Stimulated activated CD8-positive, alpha-beta memory T cell treated with anti-CD3 and anti-CD28 coated beads, Interleukin-12 subunit alpha, Interleukin-12 subunit beta, amount 100 ng/mL, for 24 hours (primary cell): ENCODE measurements at regions not wholly inside any gene's neighbourhood (a gene's known extent, or its start where the extent isn't known, plus 50 kb on each side); places are given as distances from the start of the nearest gene placed in this dataset.

ENCODE experiments used
- DNase-seq: peaks from one replicate; pipeline ENCODE4 v3.0.0-alpha.2; 2020; ENCODE audit errors: extremely low read depth

DNA sequence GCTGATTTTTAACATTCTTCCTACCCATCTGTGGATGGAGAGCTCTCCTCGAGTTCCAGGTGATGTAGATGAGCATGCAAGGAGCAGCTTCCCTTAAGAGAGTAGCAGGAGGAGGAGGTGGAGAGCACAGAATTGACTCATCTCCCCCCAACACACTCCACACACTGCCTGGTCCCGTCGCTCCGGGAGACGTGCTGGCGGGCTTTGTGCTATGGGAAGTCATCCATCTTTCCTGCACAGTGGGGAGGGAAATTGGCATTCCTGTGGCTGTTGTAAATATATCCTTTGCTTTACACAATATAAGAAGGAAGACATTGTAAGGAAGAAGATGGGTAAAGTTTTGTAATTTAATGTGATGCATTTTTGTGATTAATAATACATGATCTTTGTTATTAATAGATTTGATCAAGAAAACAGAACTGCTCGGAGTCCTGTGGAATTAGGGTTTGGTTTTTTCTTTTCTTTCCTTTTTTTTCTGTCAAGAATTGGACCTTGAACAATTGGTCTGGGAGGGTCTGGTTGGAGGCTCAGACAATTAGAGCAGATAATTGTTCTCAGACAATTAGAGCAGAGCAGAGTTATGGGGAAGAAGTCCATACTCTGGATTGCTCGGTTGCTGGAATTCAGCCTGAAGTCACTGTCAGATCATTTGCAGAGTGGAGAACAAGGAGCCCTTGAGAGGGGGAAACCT lies 297.8 kb downstream of the GADD45G start:
- DNase-seq = no peak

DNA sequence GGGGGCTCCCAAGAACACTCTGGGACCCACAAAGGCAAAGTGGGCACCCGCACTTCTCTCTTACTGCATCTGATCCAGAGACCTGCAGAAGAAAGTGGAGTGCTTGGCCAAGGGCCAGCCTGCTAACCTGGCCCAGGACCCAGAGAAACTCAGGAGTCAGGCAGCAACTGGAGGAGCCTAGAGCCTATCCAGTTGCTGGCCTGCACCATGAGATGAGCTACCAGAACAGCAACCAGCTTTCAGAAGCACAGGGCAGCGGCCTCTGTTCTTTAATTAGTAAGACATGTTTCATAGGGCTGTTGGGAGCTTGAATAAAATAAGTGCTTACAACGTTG lies 298.3 kb downstream of the GADD45G start:
- DNase-seq = no peak

DNA sequence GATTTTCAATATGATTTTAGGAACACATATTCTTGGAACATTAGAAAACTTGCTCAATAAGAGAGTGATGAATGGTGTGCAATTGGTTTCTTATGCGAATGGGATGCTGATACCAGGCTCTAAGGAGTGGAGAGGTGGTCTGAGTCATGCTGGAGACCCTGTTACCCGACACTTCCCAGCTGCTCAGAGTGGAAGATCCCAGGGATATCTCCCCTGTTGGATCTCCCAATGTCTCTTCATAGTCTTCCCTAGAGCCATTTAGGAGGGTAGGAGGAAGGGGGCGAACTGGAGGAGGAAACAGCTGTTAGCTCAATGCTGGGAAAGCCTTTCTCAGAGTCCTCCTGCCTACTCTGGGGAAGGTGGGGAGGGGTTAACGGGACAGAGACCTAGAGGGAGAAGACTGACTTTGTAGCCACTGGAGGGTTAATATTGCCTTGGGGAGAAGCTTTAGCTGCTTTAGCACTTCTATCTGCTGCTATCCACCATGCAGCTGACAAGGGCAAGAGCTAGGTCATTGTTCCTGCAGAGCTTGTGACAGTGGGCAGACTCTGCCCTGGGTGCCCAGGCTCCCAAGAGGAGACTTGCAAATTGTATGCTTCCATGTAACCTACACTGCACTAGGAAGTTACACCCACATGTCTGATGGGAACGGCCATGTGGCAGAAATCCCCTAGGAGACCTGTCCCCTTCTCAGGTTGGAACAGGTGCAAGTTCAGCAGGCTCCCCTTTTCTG lies 301.0 kb downstream of the GADD45G start:
- no peak for DNase-seq

DNA sequence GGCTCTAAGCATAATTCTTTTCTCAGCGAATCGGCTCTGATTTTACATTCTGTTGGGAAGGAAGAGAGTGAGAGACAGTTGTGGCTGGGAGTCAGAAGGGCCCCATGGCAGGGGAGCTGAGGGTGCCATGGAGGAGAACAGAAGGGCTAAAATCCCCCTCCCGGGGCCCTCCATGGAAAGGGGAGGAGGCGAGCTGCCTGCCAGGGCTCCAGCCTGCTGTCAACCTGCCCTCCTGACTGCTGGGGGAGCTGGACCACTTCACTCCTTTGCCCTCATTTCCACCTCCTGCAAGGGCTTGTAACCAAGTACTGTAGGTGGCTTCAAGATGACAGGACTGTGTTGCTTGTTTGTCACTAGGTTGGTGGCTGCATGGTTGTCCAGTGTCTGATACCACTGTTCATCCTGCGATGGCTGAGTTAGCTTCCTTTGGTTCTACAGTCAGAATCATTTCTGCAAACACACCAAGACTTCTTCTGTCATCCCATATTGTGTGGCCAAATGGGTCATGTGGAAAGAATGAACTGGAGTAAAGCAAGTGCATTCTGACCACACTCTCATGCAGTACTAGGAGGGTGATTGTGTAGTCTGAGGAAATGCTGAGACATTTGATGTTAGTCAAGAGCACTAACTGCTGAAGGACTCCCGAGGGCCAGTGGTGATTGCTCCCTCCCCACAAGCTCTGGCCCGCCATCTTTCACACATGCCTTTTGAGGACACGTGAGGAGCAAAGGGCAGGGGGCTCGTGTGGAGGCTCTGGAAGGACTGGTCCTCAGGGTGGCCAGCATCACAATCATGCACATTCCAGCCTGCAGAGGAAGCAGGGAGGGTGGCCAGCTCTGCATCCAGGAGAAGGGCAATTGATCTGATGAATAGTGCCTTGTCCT lies 307.2 kb downstream of the GADD45G start:
- no peak for DNase-seq

DNA sequence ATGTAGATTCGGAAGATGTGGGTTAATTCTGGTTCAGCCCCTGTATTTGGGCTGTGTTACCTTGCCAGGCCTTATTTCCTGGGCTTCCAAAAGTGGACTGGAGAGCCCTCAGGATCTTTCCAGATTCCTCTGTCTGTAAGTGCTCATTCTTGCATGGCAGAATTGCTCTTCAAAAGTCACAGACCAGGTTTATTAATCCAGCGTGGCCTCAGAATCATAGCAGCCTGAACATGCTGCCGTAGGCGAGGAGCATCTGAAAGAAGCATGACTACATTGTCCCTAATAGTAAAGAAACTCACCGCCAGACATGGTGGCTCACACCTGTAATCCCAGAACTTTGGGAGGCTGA lies 307.8 kb downstream of the GADD45G start:
- no peak for DNase-seq

DNA sequence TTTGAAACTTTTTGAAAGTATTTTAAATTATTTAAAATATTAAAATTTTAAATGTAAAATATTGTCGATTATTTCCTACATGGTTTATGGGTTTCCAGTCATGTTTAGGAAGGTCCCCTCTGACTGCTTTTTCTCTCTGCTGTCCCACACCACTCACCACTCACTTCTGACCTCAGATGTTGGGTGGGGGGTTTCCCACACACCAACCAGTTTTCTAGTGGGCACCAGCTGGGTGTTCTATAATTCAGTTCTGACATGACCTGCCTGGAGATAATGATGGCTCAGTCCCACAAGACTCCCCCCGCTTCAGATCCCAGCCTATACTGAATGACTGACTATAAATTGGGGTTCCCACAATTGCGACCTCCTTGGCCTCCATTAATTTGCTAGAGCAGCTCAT lies 310.4 kb downstream of the GADD45G start:
- DNase-seq = no peak

DNA sequence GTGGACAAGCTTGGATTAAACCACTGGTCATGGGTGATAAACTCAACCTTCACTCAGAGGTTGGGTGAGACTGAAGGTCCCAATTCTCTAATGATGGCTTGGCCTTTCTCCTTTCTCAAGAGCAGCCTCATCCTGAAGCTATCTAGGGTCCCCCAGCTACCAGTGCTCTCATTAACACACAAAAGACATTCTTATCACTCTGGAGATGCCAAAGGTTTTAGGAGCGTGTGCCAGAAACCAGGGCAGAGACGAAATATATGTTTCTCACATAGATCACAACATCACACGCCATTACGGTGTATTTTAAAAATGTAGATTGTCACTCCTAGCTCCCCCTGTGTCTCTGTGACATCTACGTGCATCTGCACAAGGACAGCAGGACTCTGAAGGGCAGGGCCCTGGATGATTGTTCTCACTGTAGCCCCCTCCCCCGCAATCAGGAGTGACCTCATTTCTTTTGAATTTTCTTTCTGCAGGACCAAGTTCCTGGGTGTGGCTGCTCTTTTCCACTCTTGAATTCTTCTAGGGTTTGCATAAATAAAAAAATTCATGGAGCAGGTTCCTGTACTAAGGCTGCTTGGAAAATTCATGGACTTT lies 311.3 kb downstream of the GADD45G start:
- no peak for DNase-seq

DNA sequence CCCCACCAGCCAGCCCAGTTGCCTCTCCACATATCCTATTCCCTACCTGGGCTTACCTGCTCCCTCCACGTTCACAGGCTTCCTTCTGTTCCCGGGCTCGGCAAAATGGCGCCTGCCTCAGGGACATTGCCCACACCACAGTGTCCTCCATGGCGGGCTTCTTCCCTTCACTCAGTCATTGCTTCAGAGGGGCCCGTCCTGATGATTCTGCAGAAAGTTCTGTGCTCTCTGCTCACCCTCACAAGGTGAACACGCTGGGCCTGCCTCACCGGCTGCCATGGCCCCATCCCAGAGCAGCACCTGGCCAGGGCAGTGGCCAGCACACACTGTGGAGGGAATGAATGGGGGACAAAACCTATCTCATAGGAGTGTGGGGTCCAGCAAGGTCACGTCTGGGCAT lies 313.0 kb downstream of the GADD45G start:
- DNase-seq = no peak

DNA sequence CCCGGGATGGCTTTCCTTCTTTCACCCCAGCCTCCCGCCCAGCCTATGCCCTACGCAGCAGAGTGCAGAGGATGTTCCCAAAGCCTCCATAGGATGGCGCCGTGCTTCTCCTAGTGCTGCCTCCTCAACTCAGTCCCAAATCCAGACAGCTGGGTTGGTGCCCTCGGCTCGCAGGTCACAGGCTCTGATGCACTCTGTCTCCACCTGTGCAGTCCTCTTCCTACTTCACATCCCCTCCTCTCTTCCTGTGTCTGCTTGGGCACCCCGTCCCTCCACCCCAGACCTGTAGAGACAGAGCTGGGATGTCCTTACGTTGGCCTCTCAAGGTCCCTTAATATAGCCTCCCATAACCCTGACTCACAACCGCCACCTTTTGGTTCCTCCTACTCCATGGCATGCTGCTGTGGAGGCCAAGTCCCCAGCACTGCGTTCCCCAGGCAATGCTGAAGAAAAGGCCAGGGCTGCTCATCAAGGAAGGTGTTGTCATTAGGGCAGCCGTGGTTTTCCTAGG lies 314.4 kb downstream of the GADD45G start:
- no peak for DNase-seq

DNA sequence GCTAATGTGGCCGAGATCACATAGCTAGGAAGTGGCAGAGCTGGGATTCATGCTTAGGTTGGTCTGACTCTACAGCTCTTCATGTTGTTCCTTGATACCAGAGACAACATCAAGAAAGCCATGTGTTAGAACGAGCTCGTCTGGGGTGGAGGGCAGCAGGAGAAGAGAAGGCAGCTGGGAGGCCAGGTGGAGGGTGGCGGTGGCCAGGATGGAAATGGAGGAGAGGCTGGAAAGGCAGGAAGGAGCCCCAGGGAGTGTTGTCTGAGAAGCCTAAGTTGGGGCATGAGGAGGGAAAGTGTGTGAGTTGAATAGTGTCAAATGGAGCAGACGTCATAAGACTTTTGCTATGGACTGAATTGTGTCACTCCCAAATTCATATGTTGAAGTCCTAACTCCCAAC lies 315.3 kb downstream of the GADD45G start:
- DNase-seq = no peak

DNA sequence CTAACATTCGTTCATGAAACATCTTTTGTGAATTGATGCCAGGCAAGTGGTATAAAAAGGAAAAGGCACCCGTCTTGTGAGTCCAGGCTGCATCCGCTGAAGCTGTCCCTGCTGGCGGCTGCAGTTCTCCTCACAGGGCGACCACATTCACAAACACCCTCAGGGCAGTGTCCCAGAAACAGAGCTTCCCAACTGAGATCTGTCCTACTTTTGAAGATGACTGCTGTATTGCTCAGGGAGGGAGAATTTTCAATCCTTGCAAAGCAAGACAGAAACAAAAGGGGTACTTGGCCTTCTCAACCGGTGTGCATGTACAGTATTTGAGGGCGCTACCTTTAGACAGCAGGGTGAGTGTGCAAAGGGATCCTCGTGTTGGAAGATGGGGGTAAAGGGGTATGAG lies 316.1 kb downstream of the GADD45G start:
- no peak for DNase-seq

DNA sequence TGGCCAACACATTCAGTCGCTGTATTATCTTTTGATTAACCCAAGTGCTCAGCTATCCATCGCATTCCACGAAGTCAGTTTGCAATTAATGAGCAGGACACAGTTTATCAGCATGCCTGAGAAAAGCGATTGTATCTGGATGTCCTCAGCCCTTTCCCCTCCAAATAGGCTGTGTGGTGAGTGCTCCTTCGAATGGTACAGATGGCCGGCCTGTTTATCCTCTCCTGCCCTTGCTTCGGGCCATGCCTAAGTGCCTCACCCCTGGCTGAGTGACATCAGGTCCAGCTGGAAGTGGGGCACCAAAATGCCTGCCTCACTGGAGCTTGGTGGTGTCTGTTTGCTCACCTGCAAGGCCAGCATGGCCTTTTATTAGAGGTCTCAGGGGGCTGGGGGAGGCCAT lies 317.3 kb downstream of the GADD45G start:
- no peak for DNase-seq

DNA sequence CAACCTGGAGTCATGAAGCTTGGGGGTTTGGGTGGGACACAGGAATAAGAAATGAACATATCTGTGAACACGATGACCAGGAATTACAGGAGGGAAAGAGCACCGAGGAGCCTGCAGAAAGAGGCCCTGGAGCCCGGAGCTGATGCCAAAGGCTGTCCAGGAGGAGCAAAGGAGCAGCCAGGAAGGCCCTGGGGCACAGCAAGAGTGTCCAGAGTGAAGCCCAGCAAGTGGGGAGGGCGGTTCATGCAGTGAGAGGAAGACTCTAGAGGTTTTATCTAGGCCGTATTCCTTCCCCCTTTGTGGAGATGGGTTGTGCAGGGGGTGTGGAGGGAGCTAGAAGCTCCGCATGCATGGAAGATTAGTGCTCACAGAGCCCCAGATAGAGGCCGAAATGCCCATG lies 318.4 kb downstream of the GADD45G start:
- no peak for DNase-seq

DNA sequence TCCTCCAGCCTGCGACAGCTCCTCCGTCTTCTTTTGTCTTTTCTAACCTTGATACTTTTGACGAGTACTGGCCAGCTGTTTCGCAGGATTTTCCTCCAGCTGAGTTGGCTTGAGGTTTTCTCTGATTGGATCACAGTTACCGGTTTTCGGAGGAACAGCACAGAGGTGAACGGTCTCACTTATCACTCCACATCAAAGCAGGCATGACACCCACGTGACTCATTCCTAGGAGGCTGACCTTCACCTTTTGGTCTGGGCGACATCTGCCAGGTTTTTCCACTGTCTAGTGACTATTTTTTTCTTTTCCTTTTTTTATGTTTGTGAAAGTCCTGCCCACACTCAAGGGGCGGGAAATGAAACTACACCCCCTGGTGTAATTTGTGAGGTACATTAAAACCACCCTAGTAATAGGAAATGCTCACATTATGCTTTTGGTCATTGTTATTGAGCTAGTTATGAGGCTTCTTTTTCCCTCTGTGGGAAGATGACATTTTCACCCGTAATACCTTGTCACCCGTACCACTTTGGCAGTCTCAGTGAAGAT lies 319.2 kb downstream of the GADD45G start:
- DNase-seq = peak; percentile 25

DNA sequence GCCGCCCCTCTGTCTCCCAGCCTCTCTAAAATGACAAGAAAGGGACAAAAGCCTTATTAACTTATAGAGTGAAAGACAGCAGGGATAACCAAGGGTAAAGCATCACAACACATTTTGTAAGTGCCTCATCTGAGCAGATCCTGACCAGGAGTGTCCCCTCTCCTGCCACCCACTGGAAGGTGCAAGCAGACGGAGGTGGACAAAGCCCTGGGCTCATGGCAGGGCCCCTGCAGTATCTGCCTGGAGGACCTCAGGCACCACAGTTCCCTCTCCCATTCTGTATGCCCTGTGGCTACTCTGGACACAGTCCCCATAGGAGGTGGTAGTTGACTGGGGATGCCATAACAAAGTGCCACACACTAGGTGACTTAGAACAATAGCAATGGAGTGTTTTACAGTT lies 319.8 kb downstream of the GADD45G start:
- no peak for DNase-seq

DNA sequence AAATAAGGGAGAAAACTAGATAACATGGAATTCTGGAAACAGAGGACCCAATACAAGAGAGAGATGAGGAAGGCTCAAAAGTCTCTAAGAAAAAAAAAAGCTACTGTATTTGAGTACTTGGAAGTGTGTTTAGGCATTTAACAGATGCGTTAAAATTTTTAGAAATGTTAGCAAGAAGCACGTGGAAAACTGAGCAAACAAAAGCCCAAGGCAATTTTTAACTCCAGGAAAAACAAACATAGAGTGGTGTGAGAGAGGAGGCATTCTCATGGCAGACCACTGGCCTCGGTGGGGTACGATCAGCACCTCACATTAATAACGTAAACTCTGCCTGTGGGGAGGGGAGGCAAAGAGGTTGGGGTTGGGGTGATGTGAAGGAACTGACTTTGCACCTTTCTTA lies 321.4 kb downstream of the GADD45G start:
- DNase-seq = no peak

DNA sequence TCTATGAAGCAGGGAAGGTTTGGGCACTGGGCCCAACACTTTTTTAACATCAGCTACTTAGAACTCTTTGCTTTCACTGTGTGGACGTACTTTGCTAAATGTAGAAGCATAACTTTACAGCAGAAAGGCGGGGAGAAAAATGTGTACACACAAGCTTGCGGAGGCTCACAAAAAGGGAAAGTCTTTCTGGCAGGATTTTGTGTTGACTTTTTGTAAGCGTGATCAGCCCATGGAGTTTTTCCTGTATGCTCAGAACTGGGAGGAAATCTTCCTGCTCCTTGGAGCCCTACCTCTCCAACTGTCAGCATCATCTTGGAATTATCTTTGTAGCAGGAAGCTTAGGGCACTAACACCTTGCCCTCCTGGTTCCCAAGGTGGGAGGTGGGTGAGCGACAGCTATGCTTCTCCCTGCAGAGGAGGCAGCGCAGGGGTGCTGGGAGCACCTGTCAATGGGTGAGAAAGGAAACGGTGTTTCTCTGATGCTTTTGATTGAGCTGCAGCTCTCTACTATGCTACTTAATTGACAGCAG lies 321.9 kb downstream of the GADD45G start:
- DNase-seq = no peak

DNA sequence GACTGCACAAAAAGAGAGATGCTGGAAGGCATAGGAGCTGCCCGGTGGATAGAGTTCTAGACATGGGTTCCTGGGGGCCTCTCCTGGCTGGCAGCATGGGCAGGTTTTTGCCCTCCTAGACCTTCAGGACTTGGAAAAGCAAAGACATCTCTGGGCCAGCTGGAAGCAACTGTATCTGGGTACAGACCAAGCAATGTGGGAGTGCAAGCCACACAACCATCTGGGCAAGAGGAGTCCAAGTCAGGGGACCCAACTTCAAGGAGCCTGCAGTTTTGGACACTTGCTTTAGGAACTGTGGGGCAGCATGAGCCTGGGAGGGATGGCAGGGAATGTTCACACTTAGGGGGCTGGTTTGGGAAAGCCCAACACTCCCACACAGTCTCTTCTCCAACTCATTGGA lies 323.3 kb downstream of the GADD45G start:
- no peak for DNase-seq

DNA sequence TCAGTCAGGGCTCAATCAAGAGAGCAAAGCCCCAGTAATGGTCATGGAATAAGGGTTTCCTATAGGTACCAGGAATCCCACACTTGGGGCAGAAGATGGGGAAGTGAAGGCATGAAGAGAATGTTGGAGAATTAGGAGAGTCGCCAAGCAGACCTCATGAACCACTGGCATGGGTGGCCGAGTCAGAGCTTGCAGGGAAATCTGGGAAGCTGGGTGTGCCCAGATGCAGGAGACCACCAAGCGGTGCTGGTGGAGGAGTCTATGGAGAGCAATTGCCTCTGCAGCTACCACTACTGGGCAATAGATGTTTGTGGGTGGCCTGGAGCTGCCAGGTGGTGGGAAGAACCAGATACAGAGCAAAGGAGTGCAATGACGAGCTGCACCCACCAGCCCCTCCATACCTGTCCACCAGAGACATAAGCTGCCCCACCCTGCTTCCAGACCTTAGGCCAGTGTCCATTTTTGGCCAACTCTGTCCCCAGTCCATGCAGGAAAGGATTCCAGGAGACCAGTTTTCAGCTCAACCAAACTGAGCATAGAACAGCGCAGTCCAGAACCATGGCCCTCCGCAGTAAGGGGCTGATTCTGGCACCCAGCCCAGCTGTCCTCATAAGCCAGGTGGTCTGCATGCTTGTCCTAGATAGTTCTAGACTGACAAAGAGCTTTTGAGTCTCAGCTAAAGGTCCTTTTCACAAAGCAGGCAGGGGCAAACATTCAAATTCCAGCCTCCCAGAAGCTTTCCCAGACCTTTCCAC lies 323.9 kb downstream of the GADD45G start:
- no peak for DNase-seq

DNA sequence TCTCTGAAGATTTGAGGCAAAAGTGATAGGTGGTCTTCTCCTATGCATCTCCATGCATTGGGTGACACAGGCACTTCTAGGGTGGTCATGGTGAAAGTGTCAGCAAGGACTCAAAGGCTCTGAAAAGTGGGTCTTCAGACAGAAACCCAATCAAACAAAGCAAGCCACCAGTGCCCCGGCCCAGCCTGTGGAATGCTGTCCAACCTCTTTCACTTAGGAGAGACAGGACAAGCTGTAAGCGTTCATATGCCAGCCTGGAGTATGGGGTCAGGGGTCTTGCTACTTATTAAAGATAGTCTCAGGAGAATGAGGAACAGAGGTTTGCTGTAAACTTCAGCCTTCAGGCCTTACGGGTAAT lies 324.5 kb downstream of the GADD45G start:
- DNase-seq = no peak
